ENCODE measurements at regions not wholly inside any gene's neighbourhood (a gene's known extent, or its start where the extent isn't known, plus 50 kb on each side); places are given as distances from the start of the nearest gene placed in this dataset.

- in situ Hi-C loops (cut with MboI; ENCODE audit: low sequenced_read_pairs): no loop called here
- Histone ChIP-seq H3K14ac (replicated peaks; ENCODE audit: low read depth, low read length) (no peak overlapping the region), H2AK5ac (ENCODE audit: low read depth, low read length) (no peak overlapping the region), H3K9me1 (ENCODE audit: insufficient read depth, low read length) (no peaks in the 10 kb centered on the region), H2BK15ac (ENCODE audit: low read depth, low read length) (no peak overlapping the region), H2AK9ac (replicated peaks; ENCODE audit: low read depth, low read length, poor library complexity) (no peak overlapping the region), H3K4me1 (ENCODE audit: control insufficient read depth, insufficient read depth, low read length) (no peaks in the 10 kb centered on the region; the same call in 1 of the 2 replicates), H3K23ac (ENCODE audit: low read depth, low read length) (no peak overlapping the region), H4K91ac (ENCODE audit: insufficient read depth, low read depth, low read length) (no peak overlapping the region), H2BK120ac (ENCODE audit: low read depth, low read length) (no peak overlapping the region), H3K18ac (ENCODE audit: low read depth, low read length) (no peak overlapping the region), H2BK5ac (ENCODE audit: low read depth, low read length, poor library complexity, severe bottlenecking) (no peak overlapping the region), H4K20me1 (ENCODE audit: insufficient read depth, low read length) (no peaks in the 10 kb centered on the region), H3K9ac (ENCODE audit: low read depth, low read length) (no peak overlapping the region), H3K9me3 (ENCODE audit: control insufficient read depth, insufficient read depth, low read length) (no peaks in the 10 kb centered on the region), H3K27me3 (ENCODE audit: control insufficient read depth, insufficient read depth, low read length) (no peaks in the 10 kb centered on the region), H4K5ac (ENCODE audit: low read depth, low read length) (no peak overlapping the region), H3K27ac (ENCODE audit: insufficient read depth, low read length) (no peak overlapping the region), H3K4me2 (ENCODE audit: low read depth, low read length) (no peak overlapping the region), H3K4me3 (ENCODE audit: insufficient read depth, low read depth, low read length) (no peak overlapping the region), H3K4ac (ENCODE audit: low read depth, low read length) (no peak overlapping the region), H3K56ac (ENCODE audit: extremely low read depth, insufficient read depth, low read length) (no peak overlapping the region), H4K8ac (ENCODE audit: low read depth in 2 of 2, low read length in 2 of 2) (no peak overlapping the region), H2AFZ (replicated peaks; ENCODE audit: low read length, poor library complexity) (no peak overlapping the region), H2BK20ac (ENCODE audit: low read depth, low read length) (no peak overlapping the region), H3K36me3 (ENCODE audit: control insufficient read depth, insufficient read depth, low read length) (no peaks in the 10 kb centered on the region), H3K79me1 (ENCODE audit: low read depth in 1 of 2, low read length in 2 of 2) (no peaks in the 10 kb centered on the region)
- no peak for ATAC-seq (ENCODE audit: low read depth)
- no TSS peak for BruUV-seq (replicated peaks)
- intact Hi-C loops (cut with micrococcal nuclease): no loop called here
- dilution Hi-C loops (cut with HindIII; ENCODE audit: low sequenced_read_pairs, unreplicated experiment): no loop called here
- POLR2A ChIA-PET (ENCODE audit: unreplicated experiment): no interaction called here
- no peak for DNase-seq
- no CpG with 5 or more reads among the region's 3 CpGs for WGBS, 2 experiments (ENCODE audit: extremely low coverage in 2 of 2, insufficient read length in 1 of 2)
- CTCF ChIA-PET: no interaction called here
- TF ChIP-seq SMC3 (IDR thresholded peaks at IDR 0.05; ENCODE audit: low read depth, low read length) (no peak), MXI1 (IDR thresholded peaks at IDR 0.05; ENCODE audit: borderline replicate concordance, low read depth, low read length) (no peak), RCOR1 (IDR thresholded peaks at IDR 0.05; ENCODE audit: insufficient replicate concordance, low read length) (no peak), CHD1 (IDR thresholded peaks at IDR 0.05; ENCODE audit: low read depth, low read length) (no peak), RFX5 (IDR thresholded peaks at IDR 0.05; ENCODE audit: low read depth, low read length) (no peak), MAFK (IDR thresholded peaks at IDR 0.05; ENCODE audit: low read depth, low read length) (no peak), CEBPB (IDR thresholded peaks at IDR 0.05; ENCODE audit: low read depth, low read length) (no peak), RAD21 (IDR thresholded peaks at IDR 0.05; ENCODE audit: low read length) (no peak), BHLHE40 (IDR thresholded peaks at IDR 0.05; ENCODE audit: low read depth, low read length) (no peak), NFE2L2 (IDR thresholded peaks at IDR 0.05; ENCODE audit: low read depth, low read length) (no peak), POLR2A (IDR thresholded peaks at IDR 0.05; ENCODE audit: low read depth, low read length) (no peak), CTCF (conservative IDR thresholded peaks at IDR 0.05; ENCODE audit: low read depth, low read length) (no peak), FOS (IDR thresholded peaks at IDR 0.05; ENCODE audit: low read depth, low read length) (no peak), MAZ (IDR thresholded peaks at IDR 0.05; ENCODE audit: borderline replicate concordance, low read depth, low read length) (no peak)
- TF ChIP-seq, protein P1, sequence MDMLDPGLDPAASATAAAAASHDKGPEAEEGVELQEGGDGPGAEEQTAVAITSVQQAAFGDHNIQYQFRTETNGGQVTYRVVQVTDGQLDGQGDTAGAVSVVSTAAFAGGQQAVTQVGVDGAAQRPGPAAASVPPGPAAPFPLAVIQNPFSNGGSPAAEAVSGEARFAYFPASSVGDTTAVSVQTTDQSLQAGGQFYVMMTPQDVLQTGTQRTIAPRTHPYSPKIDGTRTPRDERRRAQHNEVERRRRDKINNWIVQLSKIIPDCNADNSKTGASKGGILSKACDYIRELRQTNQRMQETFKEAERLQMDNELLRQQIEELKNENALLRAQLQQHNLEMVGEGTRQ (IDR thresholded peaks at IDR 0.05; ENCODE audit: low read depth, low read length): no peak
- TF ChIP-seq, protein P2, sequence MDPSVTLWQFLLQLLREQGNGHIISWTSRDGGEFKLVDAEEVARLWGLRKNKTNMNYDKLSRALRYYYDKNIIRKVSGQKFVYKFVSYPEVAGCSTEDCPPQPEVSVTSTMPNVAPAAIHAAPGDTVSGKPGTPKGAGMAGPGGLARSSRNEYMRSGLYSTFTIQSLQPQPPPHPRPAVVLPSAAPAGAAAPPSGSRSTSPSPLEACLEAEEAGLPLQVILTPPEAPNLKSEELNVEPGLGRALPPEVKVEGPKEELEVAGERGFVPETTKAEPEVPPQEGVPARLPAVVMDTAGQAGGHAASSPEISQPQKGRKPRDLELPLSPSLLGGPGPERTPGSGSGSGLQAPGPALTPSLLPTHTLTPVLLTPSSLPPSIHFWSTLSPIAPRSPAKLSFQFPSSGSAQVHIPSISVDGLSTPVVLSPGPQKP (IDR thresholded peaks at IDR 0.05; ENCODE audit: borderline replicate concordance, low read depth, low read length): no peak
These were observed 103.2 kb upstream of the TNS3 start for GRCh38 chr7:47685151-47685550.
